K562 (cell line): ENCODE measurements at regions not wholly inside any gene's neighbourhood (a gene's known extent, or its start where the extent isn't known, plus 50 kb on each side); places are given as distances from the start of the nearest gene placed in this dataset.

ENCODE experiments used
- ATAC-seq: fragments of 200-7000 bp; cut with Tn5 transposase; 3 replicates; pipeline ENCODE4 v1.9.1; 2020; ENCODE audit warnings: moderate library complexity
- BruUV-seq: library from RNA; stranded (reverse); fragments of 400-500 nt; replicated peaks from 2 replicates; lab custom pipeline; 2021; lab: Mats Ljungman, UMichigan
- CTCF ChIA-PET: fragments of 300-600 bp; formaldehyde crosslinking; extraction: SDS; loops from one replicate; lab custom pipeline; 2021; ENCODE audit warnings: low intra/inter-chr PET ratio; lab: Yijun Ruan, JAX
- POLR2A ChIA-PET: fragments of 300-600, 350-650 bp; sonication (Branson Sonifier 250); formaldehyde crosslinking; extraction: SDS; loops from one replicate; lab custom pipeline; 2021; ENCODE audit warnings: antibody characterized with exemption, inconsistent platforms; lab: Yijun Ruan, JAX
- DNase-seq, 4 experiments: peaks; one replicate each; pipeline versions ENCODE4 v3.0.0 to v3.0.0-alpha.2; 2011 to 2018; ENCODE audit warnings: low spot score in 3 of 4, mixed read lengths in 3 of 4; ENCODE audit errors: extremely low read depth in 1 of 4
- FAIRE-seq: peaks from 2 replicates; lab custom pipeline; 2011; peaks lifted over from hg19 to GRCh38; lab: Jason Lieb, UNC
- H2AFZ ChIP-seq: 2 replicates; pipeline ENCODE4 v1.6.0; 2011; ENCODE audit warnings: low read depth, low read length, control low read depth, inconsistent platforms
- H3K27ac ChIP-seq: fragments of 200-600 bp; 3 replicates; pipeline ENCODE4 v1.8.0; 2011; ENCODE audit warnings: low read depth, mild to moderate bottlenecking, control low read depth, inconsistent platforms, low read length, moderate library complexity, mixed read lengths; ENCODE audit errors: extremely low read depth
- H3K27me3 ChIP-seq, 2 experiments: fragments of 300-600 bp in 1 of 2; 2 replicates in 1 of 2; 3 replicates in 1 of 2; pipeline versions ENCODE4 v1.6.0 to v1.8.0; 2011; ENCODE audit warnings: inconsistent platforms in 2 of 2, low read length in 2 of 2, mild to moderate bottlenecking in 1 of 2, mixed read lengths in 1 of 2, moderate library complexity in 1 of 2; ENCODE audit not compliant: control insufficient read depth in 2 of 2, insufficient read depth in 2 of 2
- H3K36me3 ChIP-seq: fragments of 300-600 bp; 3 replicates; pipeline ENCODE4 v1.8.0; 2011; ENCODE audit warnings: mild to moderate bottlenecking, low read length, inconsistent platforms; ENCODE audit not compliant: control insufficient read depth, insufficient read depth
- H3K4me1 ChIP-seq, 2 experiments: fragments of 200-600 bp in 1 of 2; replicated peaks in 1 of 2; 2 replicates in 1 of 2; 3 replicates in 1 of 2; pipeline versions ENCODE4 v1.5.1 to v1.8.0; 2011; ENCODE audit warnings: inconsistent platforms in 2 of 2, low read length in 2 of 2, mild to moderate bottlenecking in 1 of 2, mixed read lengths in 1 of 2, moderate library complexity in 1 of 2; ENCODE audit not compliant: control insufficient read depth in 2 of 2, insufficient read depth in 2 of 2
- H3K4me2 ChIP-seq: 2 replicates; pipeline ENCODE4 v1.6.1; 2011; ENCODE audit warnings: low read length, control low read depth, inconsistent platforms, mixed read lengths; ENCODE audit not compliant: insufficient read depth
- H3K4me3 ChIP-seq: fragments of 200-600 bp; sonication (generic), shearing (Covaris generic); 2 replicates; pipeline ENCODE4 v1.5.1; 2016; ENCODE audit warnings: control low read depth, inconsistent platforms
- H3K79me2 ChIP-seq: fragments of 200-600 bp; 3 replicates; pipeline ENCODE4 v1.8.0; 2011; ENCODE audit warnings: low read length, inconsistent platforms; ENCODE audit not compliant: control insufficient read depth, insufficient read depth
- H3K9ac ChIP-seq, 2 experiments: 2 replicates each; pipeline versions ENCODE4 v1.6.0 to v1.6.1; 2011; ENCODE audit warnings: low read depth in 2 of 2, low read length in 2 of 2, control low read depth in 1 of 2, inconsistent platforms in 1 of 2, mild to moderate bottlenecking in 1 of 2, mixed read lengths in 1 of 2; ENCODE audit not compliant: insufficient read depth in 1 of 2
- H3K9me1 ChIP-seq: one replicate; pipeline ENCODE4 v1.6.0; 2011; ENCODE audit warnings: inconsistent platforms, mild to moderate bottlenecking, low read length, moderate library complexity; ENCODE audit not compliant: control insufficient read depth, insufficient read depth
- H3K9me3 ChIP-seq: replicated peaks from 2 replicates; pipeline ENCODE4 v1.5.1; 2011; ENCODE audit warnings: low read depth, low read length, inconsistent platforms; ENCODE audit not compliant: control insufficient read depth, insufficient read depth
- H4K20me1 ChIP-seq: replicated peaks from 2 replicates; pipeline ENCODE4 v1.6.1; 2011; ENCODE audit warnings: low read length, inconsistent platforms, mixed read lengths; ENCODE audit not compliant: control insufficient read depth, insufficient read depth
- KLF13 ChIP-seq: fragments of 450-650 bp; IDR thresholded peaks from 2 replicates; pipeline ENCODE4 v1.6.1; 2016; ENCODE audit warnings: missing genetic modification characterization, low read depth, mild to moderate bottlenecking, missing compliant biosample characterization, moderate library complexity, borderline replicate concordance
- NFE2L1 ChIP-seq: fragments of 450-650 bp; IDR thresholded peaks from 2 replicates; pipeline ENCODE4 v1.6.1; 2016; ENCODE audit warnings: missing genetic modification characterization, low read depth, mild to moderate bottlenecking, missing compliant biosample characterization, moderate library complexity, borderline replicate concordance
- NFIX ChIP-seq: fragments of 250-450 bp; sonication (Bioruptor Pico); IDR thresholded peaks from 2 replicates; pipeline ENCODE4 v1.4.0; 2020; ENCODE audit warnings: low read depth, mild to moderate bottlenecking, moderate library complexity
- RBM14 ChIP-seq: fragments of 200-400 bp; formaldehyde crosslinking; IDR thresholded peaks from 2 replicates; pipeline ENCODE4 v1.6.1; 2018; ENCODE audit warnings: low read depth, mild to moderate bottlenecking, low read length, moderate library complexity, borderline replicate concordance; ENCODE audit not compliant: insufficient read depth
- TARDBP ChIP-seq: fragments of 450-650 bp; IDR thresholded peaks from 2 replicates; pipeline ENCODE4 v1.6.1; 2016
- ZKSCAN1 ChIP-seq: fragments of 150-350 bp; IDR thresholded peaks from 2 replicates; pipeline ENCODE4 v1.6.1; 2016; ENCODE audit warnings: low read depth, low read length
- ZNF354B ChIP-seq: fragments of 250-450 bp; sonication (Bioruptor Pico); IDR thresholded peaks from 2 replicates; pipeline ENCODE4 v1.4.0; 2020
- WGBS: fragments of 100-300 bp; shearing (Covaris generic); methylation state at CpG from one replicate; pipeline ENCODE4 v1.1.6; 2016; ENCODE audit warnings: low coverage, mixed read lengths; ENCODE audit not compliant: insufficient coverage; ENCODE audit errors: missing lambda C conversion rate; 5-methylcytosine and 5-hydroxymethylcytosine counted together
- in situ Hi-C: fragments of 300-500 bp; cut with MboI; formaldehyde crosslinking; loops from 4 replicates; pipeline ENCODE4 v1.15.0; 2018; ENCODE audit warnings: inconsistent platforms, mixed read lengths
- intact Hi-C: fragments of 100-400 bp; cut with micrococcal nuclease; formaldehyde crosslinking; loops from 2 replicates; pipeline ENCODE4 v1.14.2; 2022
- TF ChIP-seq, protein P1 (sequence below), 2 experiments: fragments of 450-650 bp; IDR thresholded peaks; 2 replicates each; pipeline ENCODE4 v1.6.1; 2016; ENCODE audit warnings: mild to moderate bottlenecking in 2 of 2, borderline replicate concordance in 1 of 2, low read depth in 1 of 2, moderate library complexity in 1 of 2

DNA sequence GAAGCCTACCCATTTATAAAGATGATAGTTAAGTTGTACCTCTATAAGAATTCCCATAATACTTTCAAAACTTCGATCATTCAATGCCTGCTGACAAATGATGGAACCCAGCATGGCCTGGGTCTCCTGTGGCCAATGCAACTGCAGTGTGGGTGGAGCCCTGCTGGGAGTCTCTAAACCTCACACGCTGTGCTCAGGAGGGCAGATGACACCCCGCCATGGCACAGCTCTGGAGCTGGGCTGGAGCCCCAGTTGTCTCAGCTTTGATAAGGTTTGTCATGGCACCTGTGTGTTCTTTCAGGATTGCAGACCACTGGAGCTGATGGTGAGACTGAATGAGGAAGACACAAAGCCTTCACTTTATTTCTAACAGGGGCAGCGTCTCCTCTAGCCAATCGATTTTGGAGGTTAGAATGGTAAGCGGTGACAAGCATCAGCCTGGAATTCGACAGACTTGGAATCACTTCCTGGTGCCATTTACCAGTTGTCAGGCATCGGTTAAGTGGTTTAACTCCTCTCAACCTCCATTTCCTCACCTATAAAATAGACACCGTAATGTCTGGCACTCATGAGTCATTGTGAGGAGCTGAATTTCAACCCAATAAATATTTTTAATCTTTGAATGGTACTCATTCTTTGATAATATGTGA, 383.6 kb upstream of the SALL3 start:
- BruUV-seq: no TSS peak
- TF ChIP-seq, protein P1, sequence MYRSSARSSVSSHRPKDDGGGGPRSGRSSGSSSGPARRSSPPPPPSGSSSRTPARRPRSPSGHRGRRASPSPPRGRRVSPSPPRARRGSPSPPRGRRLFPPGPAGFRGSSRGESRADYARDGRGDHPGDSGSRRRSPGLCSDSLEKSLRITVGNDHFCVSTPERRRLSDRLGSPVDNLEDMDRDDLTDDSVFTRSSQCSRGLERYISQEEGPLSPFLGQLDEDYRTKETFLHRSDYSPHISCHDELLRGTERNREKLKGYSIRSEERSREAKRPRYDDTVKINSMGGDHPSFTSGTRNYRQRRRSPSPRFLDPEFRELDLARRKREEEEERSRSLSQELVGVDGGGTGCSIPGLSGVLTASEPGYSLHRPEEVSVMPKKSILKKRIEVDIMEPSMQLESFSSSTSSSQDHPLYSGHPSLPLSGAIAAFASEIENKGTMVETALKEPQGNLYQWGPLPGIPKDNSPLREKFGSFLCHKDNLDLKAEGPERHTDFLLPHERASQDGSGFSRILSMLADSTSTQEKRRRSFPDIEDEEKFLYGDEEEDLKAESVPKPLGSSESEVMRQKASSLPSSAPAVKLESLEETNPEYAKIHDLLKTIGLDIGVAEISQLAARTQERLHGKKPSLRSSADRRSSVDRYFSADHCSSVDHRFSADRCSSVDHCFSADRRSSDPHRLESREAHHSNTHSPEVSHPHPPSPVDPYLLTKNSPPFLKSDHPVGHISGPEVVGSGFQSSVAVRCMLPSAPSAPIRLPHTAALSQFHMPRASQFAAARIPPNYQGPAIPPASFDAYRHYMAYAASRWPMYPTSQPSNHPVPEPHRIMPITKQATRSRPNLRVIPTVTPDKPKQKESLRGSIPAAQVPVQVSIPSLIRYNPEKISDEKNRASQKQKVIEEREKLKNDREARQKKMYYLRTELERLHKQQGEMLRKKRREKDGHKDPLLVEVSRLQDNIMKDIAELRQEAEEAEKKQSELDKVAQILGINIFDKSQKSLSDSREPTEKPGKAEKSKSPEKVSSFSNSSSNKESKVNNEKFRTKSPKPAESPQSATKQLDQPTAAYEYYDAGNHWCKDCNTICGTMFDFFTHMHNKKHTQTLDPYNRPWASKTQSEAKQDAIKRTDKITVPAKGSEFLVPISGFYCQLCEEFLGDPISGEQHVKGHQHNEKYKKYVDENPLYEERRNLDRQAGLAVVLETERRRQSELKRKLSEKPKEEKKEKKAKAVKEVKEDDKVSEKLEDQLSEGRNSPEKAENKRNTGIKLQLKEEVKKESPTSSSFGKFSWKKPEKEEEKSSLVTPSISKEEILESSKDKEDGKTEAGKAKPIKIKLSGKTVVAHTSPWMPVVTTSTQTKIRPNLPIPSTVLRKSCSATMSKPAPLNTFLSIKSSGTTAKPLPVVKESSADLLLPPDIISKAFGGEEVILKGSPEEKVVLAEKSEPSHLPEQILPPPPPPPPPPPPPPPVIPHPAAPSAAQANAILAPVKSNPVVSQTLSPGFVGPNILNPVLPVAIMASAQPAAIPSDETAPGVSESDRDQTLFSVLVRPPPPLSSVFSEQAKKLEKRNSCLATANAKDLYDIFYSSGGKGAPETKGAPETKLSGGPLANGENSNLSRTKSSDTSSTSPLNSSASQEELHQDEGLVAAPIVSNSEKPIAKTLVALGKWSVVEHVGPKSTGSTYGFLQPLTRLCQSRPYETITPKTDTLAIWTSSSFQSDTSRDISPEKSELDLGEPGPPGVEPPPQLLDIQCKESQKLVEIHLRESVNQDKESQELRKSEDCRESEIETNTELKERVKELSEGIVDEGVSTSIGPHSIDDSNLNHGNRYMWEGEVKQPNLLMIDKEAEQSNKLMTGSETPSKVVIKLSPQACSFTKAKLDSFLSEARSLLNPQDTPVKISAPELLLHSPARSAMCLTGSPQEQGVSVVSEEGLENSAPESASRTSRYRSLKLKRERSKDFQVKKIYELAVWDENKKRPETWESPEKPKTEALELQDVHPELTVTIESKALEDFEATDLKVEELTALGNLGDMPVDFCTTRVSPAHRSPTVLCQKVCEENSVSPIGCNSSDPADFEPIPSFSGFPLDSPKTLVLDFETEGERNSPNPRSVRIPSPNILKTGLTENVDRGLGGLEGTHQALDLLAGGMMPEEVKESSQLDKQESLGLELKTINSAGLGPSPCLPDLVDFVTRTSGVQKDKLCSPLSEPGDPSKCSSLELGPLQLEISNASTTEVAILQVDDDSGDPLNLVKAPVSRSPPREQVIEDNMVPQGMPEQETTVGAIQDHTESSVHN (IDR thresholded peaks at IDR 0.05; ENCODE audit: borderline replicate concordance in 1 of 2, low read depth in 1 of 2): no peak
- no peak for TF ChIP-seq NFE2L1 (tag)
- no peak for TF ChIP-seq NFIX (CRISPR knock-in tag)
- TF ChIP-seq ZNF354B (CRISPR knock-in tag): no peak
- no peak for TF ChIP-seq KLF13 (tag)
- TF ChIP-seq TARDBP: no peak
- TF ChIP-seq ZKSCAN1: no peak
- TF ChIP-seq RBM14: no peak
- Histone ChIP-seq H4K20me1 (no peaks in the 10 kb centered on the region), H3K27ac (no peak overlapping the region), H2AFZ (no peak overlapping the region), H3K4me3 (no peak overlapping the region), H3K9me3 (no peaks in the 10 kb centered on the region), H3K36me3 (no peaks in the 10 kb centered on the region), H3K9me1 (no peaks in the 10 kb centered on the region), H3K4me2 (no peak overlapping the region), H3K4me1 (no peaks in the 10 kb centered on the region), H3K27me3 (no peaks in the 10 kb centered on the region; a peak in 1 of 5 replicates), H3K9ac (no peak overlapping the region), H3K79me2 (no peaks in the 10 kb centered on the region)
- WGBS: 3% methylated on average over 9 of the region's 9 CpGs
- intact Hi-C loops (no loop called here), in situ Hi-C loops (no loop called here)
- CTCF ChIA-PET: no interaction called here
- FAIRE-seq: no peak
- no peak for ATAC-seq
- POLR2A ChIA-PET: no interaction called here
- no peak for DNase-seq
